Skeletal muscle tissue (tissue), 3 donors: ENCODE measurements at regions not wholly inside any gene's neighbourhood (a gene's known extent, or its start where the extent isn't known, plus 50 kb on each side); places are given as distances from the start of the nearest gene placed in this dataset.

Source experiments
- H3K27ac ChIP-seq: one replicate; pipeline ENCODE4 v1.7.0; 2013; ENCODE audit warnings: mild to moderate bottlenecking, low read depth, low read length, inconsistent platforms
- H3K27me3 ChIP-seq, 3 donors: one replicate each; pipeline ENCODE4 v1.7.0; 2013; ENCODE audit warnings: low read length in 3 of 3; ENCODE audit not compliant: control insufficient read depth in 3 of 3, insufficient read depth in 3 of 3
- H3K36me3 ChIP-seq, 3 donors: one replicate each; pipeline ENCODE4 v1.7.0; 2013; ENCODE audit warnings: low read length in 3 of 3; ENCODE audit not compliant: control insufficient read depth in 3 of 3, insufficient read depth in 3 of 3
- H3K4me1 ChIP-seq, 3 donors: one replicate each; pipeline ENCODE4 v1.7.0; 2013; ENCODE audit warnings: low read length in 3 of 3, mild to moderate bottlenecking in 3 of 3; ENCODE audit not compliant: control insufficient read depth in 3 of 3, insufficient read depth in 3 of 3
- H3K4me3 ChIP-seq, 3 donors: one replicate each; pipeline ENCODE4 v1.7.0; 2013; ENCODE audit warnings: low read length in 3 of 3
- H3K9ac ChIP-seq, 3 donors: one replicate each; pipeline ENCODE4 v1.7.0; 2013; ENCODE audit warnings: low read length in 3 of 3, mild to moderate bottlenecking in 3 of 3, moderate library complexity in 2 of 3, low read depth in 1 of 3
- H3K9me3 ChIP-seq, 3 donors: one replicate each; pipeline ENCODE4 v1.7.0; 2013; ENCODE audit warnings: low read length in 3 of 3; ENCODE audit not compliant: control insufficient read depth in 3 of 3
- donor health status: Osteomylitis.

DNA sequence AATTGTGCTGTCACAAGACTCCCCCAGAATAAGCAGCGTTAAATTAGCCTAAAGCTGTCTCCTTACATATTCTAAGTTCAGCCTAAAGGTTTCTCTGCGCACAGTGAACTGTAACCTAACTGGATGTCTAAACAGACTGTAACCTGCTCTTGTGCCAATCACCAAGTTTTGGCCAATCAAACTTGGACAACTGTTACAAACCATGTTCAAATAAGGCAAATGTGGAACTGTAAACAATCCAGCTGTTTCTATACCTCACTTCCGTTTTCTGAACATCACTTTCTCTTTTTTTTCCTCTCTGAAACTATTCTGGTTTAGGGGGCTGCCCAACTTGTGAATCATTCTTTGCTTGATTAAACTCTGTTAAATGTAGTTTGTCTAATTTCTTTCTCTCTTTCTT, 252.2 kb upstream of the HABP2 start:
- no peak overlapping the region for H3K4me3 ChIP-seq
- H3K36me3 ChIP-seq, result no peaks in the 10 kb centered on the region
- H3K4me1 ChIP-seq, result no peaks in the 10 kb centered on the region
- H3K9ac ChIP-seq, result no peak overlapping the region
- H3K27ac ChIP-seq, result no peak overlapping the region
- H3K9me3 ChIP-seq, result no peaks in the 10 kb centered on the region
- no peaks in the 10 kb centered on the region for H3K27me3 ChIP-seq

DNA sequence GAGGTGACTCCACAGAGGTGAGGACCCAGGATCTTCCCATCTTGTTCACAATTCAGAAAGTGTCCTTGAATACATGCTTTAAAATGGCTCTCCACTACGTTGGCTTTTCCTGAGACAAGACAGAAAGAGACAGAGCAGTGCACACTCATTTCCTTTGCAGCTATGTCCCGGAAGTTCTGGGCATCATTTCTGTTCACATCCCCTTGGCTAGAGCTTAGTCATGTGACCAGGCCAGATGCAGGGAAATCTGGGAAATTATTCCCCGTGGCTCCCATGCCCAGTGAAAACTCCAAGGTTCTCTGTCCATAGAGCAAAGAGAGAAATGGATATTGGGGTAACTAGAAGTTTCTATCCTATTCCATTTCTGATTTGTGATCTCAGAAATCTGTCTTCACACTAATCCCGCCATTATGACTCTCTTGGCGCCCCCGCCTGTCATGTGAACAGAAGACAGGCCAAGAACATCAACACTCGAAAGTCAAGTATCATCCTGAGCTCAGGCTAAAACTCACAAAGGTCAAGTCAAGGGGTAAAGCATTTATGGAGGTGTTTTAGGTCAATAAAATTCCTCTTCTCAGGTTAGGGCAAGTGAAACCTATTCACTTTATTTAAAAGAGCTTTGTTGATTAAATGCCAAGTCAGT, 251.4 kb upstream of the HABP2 start:
- H3K4me3 ChIP-seq, result no peak overlapping the region
- H3K4me1 ChIP-seq, result no peaks in the 10 kb centered on the region
- no peak overlapping the region for H3K27ac ChIP-seq
- H3K9me3 ChIP-seq, result no peaks in the 10 kb centered on the region
- no peak overlapping the region for H3K9ac ChIP-seq
- no peaks in the 10 kb centered on the region for H3K36me3 ChIP-seq
- H3K27me3 ChIP-seq, result no peaks in the 10 kb centered on the region

GRCh38 chr10:113302062-113302461, 250.8 kb upstream of the HABP2 start:
- H3K9me3 ChIP-seq, result no peaks in the 10 kb centered on the region
- H3K27ac ChIP-seq, result no peak overlapping the region
- no peaks in the 10 kb centered on the region for H3K36me3 ChIP-seq
- H3K9ac ChIP-seq, result no peak overlapping the region
- no peaks in the 10 kb centered on the region for H3K4me1 ChIP-seq
- no peak overlapping the region for H3K4me3 ChIP-seq
- no peaks in the 10 kb centered on the region for H3K27me3 ChIP-seq

DNA sequence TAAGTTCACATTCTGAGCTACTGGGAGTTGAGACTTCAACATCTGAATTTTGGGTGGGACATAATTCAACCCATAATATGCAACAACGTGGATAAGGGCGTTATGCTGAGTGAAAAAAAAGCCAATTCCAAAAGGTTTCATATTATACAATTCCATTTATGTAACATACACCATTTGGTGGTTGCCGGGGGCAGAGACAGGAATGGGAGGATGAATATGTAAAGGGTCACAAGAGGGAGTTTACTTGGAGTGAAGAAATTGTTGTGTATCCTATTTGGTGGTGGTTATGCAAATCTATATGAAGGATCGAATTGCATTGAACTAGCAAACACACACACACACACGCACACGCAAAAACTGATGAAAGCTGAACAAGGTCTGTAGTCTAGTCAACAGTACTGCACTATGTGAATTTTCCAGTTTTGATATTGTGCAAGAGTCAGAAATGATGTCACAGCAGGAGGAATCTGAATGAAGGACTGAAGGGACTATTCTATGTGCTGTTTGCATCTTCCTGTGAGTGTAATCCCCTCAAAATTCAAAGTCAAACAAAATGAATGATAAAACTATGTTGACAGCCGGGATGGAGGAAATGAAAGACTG, 249.2 kb upstream of the HABP2 start:
- Histone ChIP-seq H3K36me3 (no peaks in the 10 kb centered on the region), H3K9me3 (no peaks in the 10 kb centered on the region), H3K27me3 (no peaks in the 10 kb centered on the region), H3K27ac (no peak overlapping the region), H3K4me3 (no peak overlapping the region), H3K9ac (no peak overlapping the region), H3K4me1 (no peaks in the 10 kb centered on the region)

GRCh38 chr10:113304726-113305125, 248.1 kb upstream of the HABP2 start:
- H3K4me1 ChIP-seq, result no peaks in the 10 kb centered on the region
- no peaks in the 10 kb centered on the region for H3K27me3 ChIP-seq
- no peak overlapping the region for H3K9ac ChIP-seq
- no peaks in the 10 kb centered on the region for H3K36me3 ChIP-seq
- no peak overlapping the region for H3K27ac ChIP-seq
- no peaks in the 10 kb centered on the region for H3K9me3 ChIP-seq
- H3K4me3 ChIP-seq, result no peak overlapping the region

- no peaks in the 10 kb centered on the region for H3K4me1 ChIP-seq
- H3K27ac ChIP-seq, result no peak overlapping the region
- no peak overlapping the region for H3K9ac ChIP-seq
- H3K4me3 ChIP-seq, result no peak overlapping the region
- H3K36me3 ChIP-seq, result no peaks in the 10 kb centered on the region
- no peaks in the 10 kb centered on the region for H3K27me3 ChIP-seq
- no peaks in the 10 kb centered on the region for H3K9me3 ChIP-seq
These were observed 247.0 kb upstream of the HABP2 start for GRCh38 chr10:113305871-113306270.

DNA sequence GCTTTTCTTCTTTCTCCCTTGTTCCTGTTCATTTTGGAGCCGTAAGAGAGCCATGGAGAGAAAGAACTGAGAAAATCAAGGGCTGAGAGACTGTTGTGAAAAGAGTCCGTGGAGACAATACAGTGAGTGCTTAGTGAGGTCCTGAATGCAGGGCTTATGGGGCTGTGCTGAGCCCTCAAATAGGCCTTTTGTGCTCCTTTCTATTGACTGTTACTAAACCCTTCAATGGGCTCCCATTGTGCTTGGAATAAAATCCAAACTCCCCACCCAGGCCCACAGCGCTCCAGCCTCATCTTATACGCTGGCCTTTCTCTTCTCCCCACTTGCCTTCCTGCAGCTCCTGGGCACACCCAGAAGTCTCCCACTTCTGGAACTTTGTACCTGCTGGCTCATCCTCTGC, 243.1 kb upstream of the HABP2 start:
- H3K27me3 ChIP-seq, result no peaks in the 10 kb centered on the region
- H3K9me3 ChIP-seq, result peaks cover 0 to 3% (median 2%) of the 10 kb centered on the region in 3 donors
- H3K4me3 ChIP-seq, result no peak overlapping the region
- H3K27ac ChIP-seq, result no peak overlapping the region
- no peaks in the 10 kb centered on the region for H3K36me3 ChIP-seq
- no peaks in the 10 kb centered on the region for H3K4me1 ChIP-seq
- H3K9ac ChIP-seq, result no peak overlapping the region

GRCh38 chr10:113310347-113310746, 242.5 kb upstream of the HABP2 start:
- Histone ChIP-seq H3K9me3 (peaks cover 0 to 3% (median 2%) of the 10 kb centered on the region in 3 donors), H3K4me3 (no peak overlapping the region), H3K27ac (no peak overlapping the region), H3K9ac (no peak overlapping the region), H3K27me3 (no peaks in the 10 kb centered on the region), H3K4me1 (no peaks in the 10 kb centered on the region), H3K36me3 (no peaks in the 10 kb centered on the region)

DNA sequence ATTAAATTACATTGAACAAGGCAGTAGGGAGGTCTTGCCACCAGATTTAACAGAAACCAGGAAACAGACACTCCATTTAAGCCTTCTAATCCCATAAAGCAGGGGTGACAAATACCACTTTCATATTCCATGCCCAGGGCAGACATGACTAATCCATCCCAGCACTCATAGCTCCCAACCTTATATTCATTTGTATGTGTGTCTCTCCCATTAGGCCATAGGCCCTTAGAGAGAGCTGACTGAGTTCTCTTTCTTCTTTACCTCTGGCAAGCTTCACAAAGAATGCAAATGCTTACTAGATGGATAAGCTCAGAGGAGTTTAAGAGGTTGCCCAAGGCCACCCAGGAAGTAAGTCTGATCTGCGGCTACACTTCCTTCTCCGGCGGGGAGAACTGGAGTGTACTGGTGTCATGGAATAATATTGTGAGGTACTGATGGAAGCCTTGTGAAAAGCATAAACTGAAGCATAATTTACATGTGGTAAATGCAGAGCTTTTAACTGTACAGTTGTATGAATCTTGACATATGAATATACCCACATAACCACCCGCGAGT, 239.7 kb upstream of the HABP2 start:
- Histone ChIP-seq H3K9me3 (peaks cover 0 to 3% (median 2%) of the 10 kb centered on the region in 3 donors), H3K27ac (no peak overlapping the region), H3K27me3 (peaks cover 0 to 3% (median 0%) of the 10 kb centered on the region in 3 donors), H3K36me3 (no peaks in the 10 kb centered on the region), H3K9ac (no peak overlapping the region), H3K4me1 (no peaks in the 10 kb centered on the region), H3K4me3 (no peak overlapping the region)

DNA sequence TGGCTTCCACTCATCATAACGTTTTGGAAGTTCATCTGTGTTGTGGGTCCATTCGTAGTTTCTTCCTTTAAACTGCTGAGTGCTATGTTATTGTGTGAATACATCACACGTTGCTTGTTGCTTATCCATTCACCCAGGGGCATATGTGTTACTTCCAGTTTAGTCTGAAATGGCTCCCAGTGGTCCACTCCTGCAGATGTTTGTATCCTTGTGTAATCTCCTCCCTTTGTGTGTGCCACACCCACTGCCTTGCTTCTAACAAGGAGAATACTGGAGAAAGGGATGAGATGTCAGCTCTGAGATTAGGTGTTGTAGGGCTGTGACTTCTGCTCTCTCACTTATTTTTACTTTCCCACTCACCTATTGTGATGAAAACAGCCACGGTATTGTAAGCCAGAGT, 239.1 kb upstream of the HABP2 start:
- H3K9me3 ChIP-seq, result peaks cover 0 to 3% (median 2%) of the 10 kb centered on the region in 3 donors
- H3K27ac ChIP-seq, result no peak overlapping the region
- H3K9ac ChIP-seq, result no peak overlapping the region
- no peak overlapping the region for H3K4me3 ChIP-seq
- H3K36me3 ChIP-seq, result no peaks in the 10 kb centered on the region
- H3K27me3 ChIP-seq, result peaks cover 0 to 3% (median 0%) of the 10 kb centered on the region in 3 donors
- no peaks in the 10 kb centered on the region for H3K4me1 ChIP-seq
